DMS53 treated with DMSO at 0.1 percent for 48 hours (cell line): ENCODE measurements at regions not wholly inside any gene's neighbourhood (a gene's known extent, or its start where the extent isn't known, plus 50 kb on each side); places are given as distances from the start of the nearest gene placed in this dataset.

Experiments
- DNase-seq: peaks from one replicate; lab custom pipeline; 2025; ENCODE audit not compliant: unreplicated experiment; lab: John Stamatoyannopoulos, UW

GRCh38 chr17:69820876-69821473 lies 254.1 kb upstream of the KCNJ16 start:
- no peak for DNase-seq

GRCh38 chr17:69822314-69822875 lies 252.6 kb upstream of the KCNJ16 start:
- DNase-seq = no peak

- no peak for DNase-seq
Measured at GRCh38 chr17:69828087-69828486, 246.9 kb upstream of the KCNJ16 start.

GRCh38 chr17:69834494-69834893 lies 240.5 kb upstream of the KCNJ16 start:
- DNase-seq = no peak

- DNase-seq = no peak
Measured at GRCh38 chr17:69851736-69852135, 223.3 kb upstream of the KCNJ16 start.

GRCh38 chr17:69853541-69854224 lies 221.3 kb upstream of the KCNJ16 start:
- DNase-seq = no peak

- DNase-seq = no peak
Measured at GRCh38 chr17:69854225-69854780, 220.7 kb upstream of the KCNJ16 start.

- no peak for DNase-seq
Measured at GRCh38 chr17:69856946-69857345, 218.1 kb upstream of the KCNJ16 start.

GRCh38 chr17:69857412-69857835 lies 217.6 kb upstream of the KCNJ16 start:
- peak; percentile 72 for DNase-seq

- DNase-seq = no peak
Measured at GRCh38 chr17:69858460-69858859, 216.6 kb upstream of the KCNJ16 start.

- no peak for DNase-seq
Measured at GRCh38 chr17:69860142-69860680, 214.8 kb upstream of the KCNJ16 start.

GRCh38 chr17:69864462-69864861 lies 210.6 kb upstream of the KCNJ16 start:
- DNase-seq = no peak

- DNase-seq = no peak
Measured at GRCh38 chr17:69869667-69870066, 205.4 kb upstream of the KCNJ16 start.

GRCh38 chr17:69870091-69870530 lies 204.9 kb upstream of the KCNJ16 start:
- DNase-seq = no peak

- DNase-seq = no peak
Measured at GRCh38 chr17:69870751-69871199, 204.2 kb upstream of the KCNJ16 start.

- DNase-seq = no peak
Measured at GRCh38 chr17:69871318-69871717, 203.7 kb upstream of the KCNJ16 start.

- DNase-seq = no peak
Measured at GRCh38 chr17:69872675-69873262, 202.3 kb upstream of the KCNJ16 start.

- DNase-seq = no peak
Measured at GRCh38 chr17:69874175-69874670, 200.8 kb upstream of the KCNJ16 start.

GRCh38 chr17:69876757-69877156 lies 198.3 kb upstream of the KCNJ16 start:
- no peak for DNase-seq

- DNase-seq = no peak
Measured at GRCh38 chr17:69878661-69879060, 196.4 kb upstream of the KCNJ16 start.

- DNase-seq = no peak
Measured at GRCh38 chr17:69879576-69879975, 195.4 kb upstream of the KCNJ16 start.
